Lung (tissue), 11 donors: ENCODE measurements at regions not wholly inside any gene's neighbourhood (a gene's known extent, or its start where the extent isn't known, plus 50 kb on each side); places are given as distances from the start of the nearest gene placed in this dataset.

Experiments used
- ATAC-seq: fragments of 200-7000 bp; cut with Tn5 transposase; one replicate; pipeline ENCODE4 v1.9.1; 2020; ENCODE audit warnings: moderate number of reproducible peaks; ENCODE audit not compliant: insufficient read depth, low FRiP score
- DNase-seq, 3 donors: peaks; one replicate each; pipeline ENCODE4 v3.0.0-alpha.2; 2013 to 2017
- H3K27ac ChIP-seq, 2 donors: one replicate each; pipeline ENCODE4 v1.5.1; 2013; ENCODE audit warnings: mild to moderate bottlenecking in 2 of 2, moderate library complexity in 2 of 2, control low read depth in 1 of 2, inconsistent platforms in 1 of 2, low read depth in 1 of 2, low read length in 1 of 2
- H3K27me3 ChIP-seq, 3 donors: one replicate each; pipeline ENCODE4 v1.5.1; 2013; ENCODE audit warnings: low read length in 2 of 3; ENCODE audit not compliant: control insufficient read depth in 3 of 3, insufficient read depth in 3 of 3
- H3K36me3 ChIP-seq, 4 donors: one replicate each; pipeline ENCODE4 v1.5.1; 2013; ENCODE audit warnings: low read length in 4 of 4, mild to moderate bottlenecking in 1 of 4, moderate library complexity in 1 of 4; ENCODE audit not compliant: control insufficient read depth in 4 of 4, insufficient read depth in 4 of 4
- H3K4me1 ChIP-seq, 5 donors: one replicate each; pipeline ENCODE4 v1.5.1; 2013; ENCODE audit warnings: low read length in 5 of 5, mild to moderate bottlenecking in 2 of 5, moderate library complexity in 1 of 5; ENCODE audit not compliant: control insufficient read depth in 5 of 5, insufficient read depth in 5 of 5
- H3K4me3 ChIP-seq: one replicate; pipeline ENCODE4 v1.5.1; 2013; ENCODE audit warnings: mild to moderate bottlenecking, control low read depth, moderate library complexity
- H3K9ac ChIP-seq, 2 donors: one replicate each; pipeline ENCODE4 v1.5.1; 2013; ENCODE audit warnings: low read length in 2 of 2, control low read depth in 1 of 2; ENCODE audit not compliant: insufficient read depth in 1 of 2
- H3K9me3 ChIP-seq, 4 donors: one replicate each; pipeline ENCODE4 v1.5.1; 2013; ENCODE audit warnings: low read length in 3 of 4, mild to moderate bottlenecking in 1 of 4, moderate library complexity in 1 of 4; ENCODE audit not compliant: control insufficient read depth in 4 of 4, insufficient read depth in 3 of 4
- CTCF ChIP-seq: IDR thresholded peaks from 2 replicates; pipeline ENCODE4 v1.5.1; 2012; ENCODE audit warnings: mild to moderate bottlenecking; ENCODE audit errors: control extremely low read depth, extremely low read depth
- WGBS, 2 donors: extraction: QIAGEN DNeasy Blood & Tissue Kit; methylation state at CpG; one replicate each; pipeline ENCODE4 v1.1.7; 2013; 5-methylcytosine and 5-hydroxymethylcytosine counted together
- donor health status: control.
- donor health status: control.
- donor health status: Bipolar disorder and iron deficiency.
- donor health status: healthy.
- donor health status: DM: yes; HTN: yes; CAD: no.

GRCh38 chr5:163963881-163964280 is 458.5 kb downstream of the MAT2B start:
- 52 to 72% methylated on average over 9 of the region's 9 CpGs for WGBS, 2 donors

GRCh38 chr5:163964671-163965070 is 459.3 kb downstream of the MAT2B start:
- DNase-seq (no peak), ATAC-seq (no peak)
- Histone ChIP-seq H3K4me1 (no peaks in the 10 kb centered on the region), H3K36me3 (no peaks in the 10 kb centered on the region), H3K9ac (no peak overlapping the region), H3K27ac (no peak overlapping the region), H3K4me3 (no peak overlapping the region), H3K9me3 (no peaks in the 10 kb centered on the region), H3K27me3 (no peaks in the 10 kb centered on the region)
- WGBS, 2 donors, result 61 to 63% methylated on average over 3 of the region's 3 CpGs
- TF ChIP-seq CTCF, result no peak

More at GRCh38 chr5:163963881-163964280, 458.5 kb downstream of the MAT2B start:
- Histone ChIP-seq H3K9me3 (no peaks in the 10 kb centered on the region), H3K4me3 (no peak overlapping the region), H3K4me1 (no peaks in the 10 kb centered on the region), H3K36me3 (no peaks in the 10 kb centered on the region), H3K27me3 (no peaks in the 10 kb centered on the region), H3K27ac (no peak overlapping the region), H3K9ac (no peak overlapping the region)
- DNase-seq (no peak), ATAC-seq (no peak)
- TF ChIP-seq CTCF, result no peak

- H3K27me3 ChIP-seq, result no peaks in the 10 kb centered on the region
- H3K4me3 ChIP-seq, result no peak overlapping the region
- no peaks in the 10 kb centered on the region for H3K9me3 ChIP-seq
- TF ChIP-seq CTCF, result no peak
- H3K36me3 ChIP-seq, result no peaks in the 10 kb centered on the region
- 73 to 97% methylated on average over 1 of the region's 1 CpG for WGBS, 2 donors
- DNase-seq (no peak), ATAC-seq (no peak)
- H3K4me1 ChIP-seq, result no peaks in the 10 kb centered on the region
- H3K9ac ChIP-seq, result no peak overlapping the region
- no peak overlapping the region for H3K27ac ChIP-seq
Measured at GRCh38 chr5:163967268-163967667, 461.8 kb downstream of the MAT2B start.

GRCh38 chr5:163968651-163969050 is 463.2 kb downstream of the MAT2B start:
- Histone ChIP-seq H3K27ac (no peak overlapping the region), H3K27me3 (no peaks in the 10 kb centered on the region), H3K4me1 (no peaks in the 10 kb centered on the region), H3K4me3 (no peak overlapping the region), H3K9me3 (no peaks in the 10 kb centered on the region), H3K9ac (no peak overlapping the region), H3K36me3 (no peaks in the 10 kb centered on the region)
- WGBS, 2 donors, result 44 to 55% methylated on average over 2 of the region's 2 CpGs
- TF ChIP-seq CTCF, result no peak
- ATAC-seq, result no peak
- no peak for DNase-seq
